PC-9 (cell line): ENCODE measurements at regions not wholly inside any gene's neighbourhood (a gene's known extent, or its start where the extent isn't known, plus 50 kb on each side); places are given as distances from the start of the nearest gene placed in this dataset.

Experiments used
- BruUV-seq: library from RNA; stranded (reverse); fragments of 400-500 nt; replicated peaks from 2 replicates; lab custom pipeline; 2021; lab: Mats Ljungman, UMichigan
- CTCF ChIA-PET: fragments of 300-600 bp; sonication (Branson Sonifier 250); formaldehyde crosslinking; loops from one replicate; lab custom pipeline; 2022; ENCODE audit warnings: antibody characterized with exemption; lab: Charles Lee
- POLR2A ChIA-PET: fragments of 300-600 bp; sonication (Branson Sonifier 250); formaldehyde crosslinking; loops from one replicate; lab custom pipeline; 2022; ENCODE audit warnings: antibody characterized with exemption; ENCODE audit not compliant: unreplicated experiment; lab: Charles Lee
- DNase-seq, 2 experiments: peaks; one replicate each; pipeline versions ENCODE4 v3.0.0 to v3.0.0-alpha.2; 2015 to 2022; ENCODE audit warnings: mixed read lengths in 1 of 2
- H2AFZ ChIP-seq: fragments of 200-600 bp; sonication (generic); 2 replicates; pipeline ENCODE4 v1.8.1; 2017; ENCODE audit warnings: antibody characterized with exemption
- H3F3A ChIP-seq: fragments of 200-600 bp; sonication (generic); 2 replicates; pipeline ENCODE4 v1.8.1; 2017; ENCODE audit warnings: antibody characterized with exemption, mild to moderate bottlenecking, low read depth; ENCODE audit not compliant: insufficient read depth
- H3K27ac ChIP-seq: fragments of 200-600 bp; sonication (generic); 2 replicates; pipeline ENCODE4 v1.6.1; 2016; ENCODE audit warnings: mixed run types
- H3K27me3 ChIP-seq: fragments of 200-600 bp; sonication (generic); 2 replicates; pipeline ENCODE4 v1.6.1; 2016; ENCODE audit warnings: low read depth, mixed run types; ENCODE audit not compliant: insufficient read depth
- H3K36me3 ChIP-seq: fragments of 200-600 bp; sonication (generic); 2 replicates; pipeline ENCODE4 v1.6.1; 2016; ENCODE audit warnings: low read depth, mixed run types
- H3K4me1 ChIP-seq: fragments of 200-600 bp; sonication (generic); replicated peaks from 2 replicates; pipeline ENCODE4 v1.6.1; 2016; ENCODE audit warnings: mixed run types; ENCODE audit not compliant: insufficient read depth
- H3K4me2 ChIP-seq: fragments of 200-600 bp; sonication (generic); 2 replicates; pipeline ENCODE4 v1.6.1; 2017; ENCODE audit warnings: mixed run types
- H3K4me3 ChIP-seq: fragments of 200-600 bp; sonication (generic); 2 replicates; pipeline ENCODE4 v1.6.1; 2016; ENCODE audit warnings: mixed run types
- H3K79me2 ChIP-seq: fragments of 200-600 bp; sonication (generic); 2 replicates; pipeline ENCODE4 v1.6.1; 2017; ENCODE audit warnings: low read depth, mixed run types
- H3K9me2 ChIP-seq: fragments of 200-600 bp; sonication (generic); 2 replicates; pipeline ENCODE4 v1.8.1; 2017; ENCODE audit warnings: mild to moderate bottlenecking; ENCODE audit not compliant: insufficient read depth
- H3K9me3 ChIP-seq: fragments of 200-600 bp; sonication (generic); 2 replicates; pipeline ENCODE4 v1.8.1; 2016; ENCODE audit warnings: low read depth; ENCODE audit not compliant: insufficient read depth
- H4K20me1 ChIP-seq: fragments of 200-600 bp; sonication (generic); 2 replicates; pipeline ENCODE4 v1.8.1; 2017; ENCODE audit not compliant: insufficient read depth
- EZH2 ChIP-seq: fragments of 200-600 bp; sonication (generic); IDR thresholded peaks from 2 replicates; pipeline ENCODE4 v1.8.0; 2017; ENCODE audit warnings: antibody characterized with exemption, low read depth
- intact Hi-C: fragments of 100-400 bp; cut with micrococcal nuclease; formaldehyde crosslinking; loops from one replicate; pipeline ENCODE4 v1.10.0; 2022; ENCODE audit not compliant: unreplicated experiment
- TF ChIP-seq, protein P1 (sequence below): fragments of 200-600 bp; sonication (generic); conservative IDR thresholded peaks from 2 replicates; pipeline ENCODE4 v1.6.1; 2017; ENCODE audit warnings: mixed run types, antibody characterized with exemption, mild to moderate bottlenecking, moderate library complexity

DNA sequence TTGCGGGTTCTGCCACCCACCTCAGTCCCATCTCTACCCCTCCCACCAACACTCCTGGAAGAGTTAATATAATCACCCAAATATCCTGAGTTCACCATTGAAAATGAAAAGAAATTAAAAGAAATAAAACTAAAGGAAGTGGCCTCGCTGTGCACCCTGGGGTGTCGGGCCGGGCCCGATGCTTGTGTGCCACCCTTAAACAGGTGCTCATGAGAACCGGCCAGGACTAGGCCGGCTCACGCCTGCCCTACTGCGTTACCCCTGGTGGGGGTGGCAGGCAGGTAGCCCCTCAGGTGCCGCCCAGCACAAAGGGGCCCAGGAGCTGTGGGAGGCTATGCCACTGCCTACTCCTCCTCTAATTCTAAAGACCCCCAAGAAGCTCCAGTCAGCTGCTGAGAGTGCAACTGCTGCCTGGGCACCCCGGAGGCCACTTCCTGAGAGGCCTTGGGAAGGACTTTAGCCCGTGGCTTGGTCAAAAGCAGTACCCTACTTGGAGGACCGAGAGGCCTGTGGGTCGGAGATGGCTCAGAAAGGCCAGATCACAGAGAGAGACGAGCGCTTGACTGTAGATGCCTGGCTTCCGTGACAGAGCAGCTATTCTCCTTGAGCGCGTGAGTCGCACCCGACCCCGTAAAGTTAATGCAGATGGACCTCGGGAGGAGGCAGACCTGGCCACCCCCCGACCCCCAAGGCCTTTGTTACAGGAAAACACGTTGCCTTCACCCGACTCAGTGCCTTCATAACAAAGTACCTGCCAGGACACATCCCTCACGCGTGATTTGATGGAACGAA lies 51.0 kb upstream of the PPP2R2D start:
- TF ChIP-seq EZH2: no peak
- no peak overlapping the region for H2AFZ ChIP-seq
- H3K4me2 ChIP-seq: no peak overlapping the region
- ChIA-PET POLR2A (no interaction called here), CTCF (no interaction called here)
- intact Hi-C loops: no loop called here
- H3K36me3 ChIP-seq: no peaks in the 10 kb centered on the region
- peaks cover 80% of the 10 kb centered on the region for H3K27me3 ChIP-seq
- DNase-seq: no peak
- no peaks in the 10 kb centered on the region for H3K9me2 ChIP-seq
- no peaks in the 10 kb centered on the region for H3K79me2 ChIP-seq
- BruUV-seq: no TSS peak
- H3F3A ChIP-seq: no peaks in the 10 kb centered on the region
- H3K4me1 ChIP-seq: no peaks in the 10 kb centered on the region
- H3K9me3 ChIP-seq: no peaks in the 10 kb centered on the region
- H3K4me3 ChIP-seq: no peak overlapping the region
- no peak overlapping the region for H3K27ac ChIP-seq
- H4K20me1 ChIP-seq: no peaks in the 10 kb centered on the region

DNA sequence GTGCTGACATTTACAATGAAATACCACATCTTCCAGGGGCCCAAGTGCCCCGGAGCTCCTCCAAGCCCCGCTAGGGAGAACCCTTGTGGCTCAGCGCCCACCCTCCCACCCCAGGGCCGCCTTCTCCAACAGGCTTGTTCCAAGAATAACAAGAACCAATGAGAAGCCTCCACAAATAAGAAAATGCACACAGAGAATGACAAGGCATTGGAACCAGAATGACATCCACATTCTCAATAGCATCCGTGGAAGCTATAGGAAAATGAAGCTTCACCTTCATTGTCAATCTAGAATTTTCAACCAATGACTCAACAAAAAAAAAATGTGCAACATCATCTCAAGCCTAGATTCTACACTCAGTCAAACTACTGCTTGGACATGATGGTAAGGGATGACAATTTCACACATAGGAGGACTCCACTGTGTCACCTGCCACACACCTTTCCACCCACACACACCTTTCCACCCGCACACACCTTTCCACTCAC lies 50.4 kb upstream of the PPP2R2D start:
- no peaks in the 10 kb centered on the region for H3K9me3 ChIP-seq
- H3K4me3 ChIP-seq: no peak overlapping the region
- no peaks in the 10 kb centered on the region for H3K79me2 ChIP-seq
- H3K36me3 ChIP-seq: no peaks in the 10 kb centered on the region
- intact Hi-C loops: no loop called here
- ChIA-PET POLR2A (no interaction called here), CTCF (no interaction called here)
- no peak for DNase-seq
- no peak overlapping the region for H3K27ac ChIP-seq
- no peak overlapping the region for H3K4me2 ChIP-seq
- no peaks in the 10 kb centered on the region for H3K4me1 ChIP-seq
- no peaks in the 10 kb centered on the region for H3K9me2 ChIP-seq
- TF ChIP-seq, protein P1, sequence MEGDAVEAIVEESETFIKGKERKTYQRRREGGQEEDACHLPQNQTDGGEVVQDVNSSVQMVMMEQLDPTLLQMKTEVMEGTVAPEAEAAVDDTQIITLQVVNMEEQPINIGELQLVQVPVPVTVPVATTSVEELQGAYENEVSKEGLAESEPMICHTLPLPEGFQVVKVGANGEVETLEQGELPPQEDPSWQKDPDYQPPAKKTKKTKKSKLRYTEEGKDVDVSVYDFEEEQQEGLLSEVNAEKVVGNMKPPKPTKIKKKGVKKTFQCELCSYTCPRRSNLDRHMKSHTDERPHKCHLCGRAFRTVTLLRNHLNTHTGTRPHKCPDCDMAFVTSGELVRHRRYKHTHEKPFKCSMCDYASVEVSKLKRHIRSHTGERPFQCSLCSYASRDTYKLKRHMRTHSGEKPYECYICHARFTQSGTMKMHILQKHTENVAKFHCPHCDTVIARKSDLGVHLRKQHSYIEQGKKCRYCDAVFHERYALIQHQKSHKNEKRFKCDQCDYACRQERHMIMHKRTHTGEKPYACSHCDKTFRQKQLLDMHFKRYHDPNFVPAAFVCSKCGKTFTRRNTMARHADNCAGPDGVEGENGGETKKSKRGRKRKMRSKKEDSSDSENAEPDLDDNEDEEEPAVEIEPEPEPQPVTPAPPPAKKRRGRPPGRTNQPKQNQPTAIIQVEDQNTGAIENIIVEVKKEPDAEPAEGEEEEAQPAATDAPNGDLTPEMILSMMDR: no peak
- TF ChIP-seq EZH2: no peak
- H3K27me3 ChIP-seq: peaks cover 79% of the 10 kb centered on the region
- no peaks in the 10 kb centered on the region for H3F3A ChIP-seq
- no peaks in the 10 kb centered on the region for H4K20me1 ChIP-seq
- BruUV-seq: no TSS peak
- no peak overlapping the region for H2AFZ ChIP-seq
